ENCODE measurements at regions not wholly inside any gene's neighbourhood (a gene's known extent, or its start where the extent isn't known, plus 50 kb on each side); places are given as distances from the start of the nearest gene placed in this dataset.

DNA sequence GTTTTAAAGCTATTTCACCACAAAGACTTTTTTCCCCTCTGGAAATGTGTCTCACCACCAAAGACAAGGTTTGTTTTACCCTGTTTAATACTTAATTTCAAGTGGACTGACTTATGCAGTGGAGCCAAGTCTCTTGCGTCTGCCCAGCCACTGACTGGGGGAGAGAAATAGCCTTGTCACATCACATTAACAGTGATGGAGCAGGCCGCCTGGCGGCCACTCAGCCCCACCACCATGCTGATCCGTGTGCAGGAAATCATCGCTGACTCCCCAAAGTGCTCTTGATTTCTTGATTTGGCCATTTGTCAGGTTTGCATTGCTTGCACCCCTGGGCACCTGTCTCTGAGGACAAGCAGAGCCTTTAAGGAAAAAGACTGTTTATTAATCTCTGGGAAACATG, 334.1 kb downstream of the GLRX3 start:
- DNase-seq = no peak

DNA sequence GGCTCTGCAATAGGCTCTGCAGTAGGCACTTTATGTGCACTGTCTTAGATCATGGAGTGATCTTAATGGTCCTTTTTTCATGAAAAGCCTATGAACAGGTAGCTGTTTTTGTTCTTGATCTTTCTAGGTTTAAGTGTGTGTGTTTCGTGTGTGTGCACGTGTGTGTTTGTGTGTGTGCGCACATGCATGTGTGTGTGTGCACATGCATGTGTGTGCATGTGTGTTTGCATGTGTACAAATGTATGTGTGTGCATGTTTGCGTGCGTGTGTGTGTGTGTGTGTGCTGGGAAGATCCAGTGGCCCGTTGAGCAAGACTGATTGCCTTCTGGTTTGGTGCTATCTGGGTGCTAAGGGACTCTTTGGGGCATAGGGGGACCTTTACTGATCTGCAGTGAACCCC, 334.8 kb downstream of the GLRX3 start:
- DNase-seq = no peak

- DNase-seq = no peak
Measured at GRCh38 chr10:130471486-130471885, 335.3 kb downstream of the GLRX3 start.

- DNase-seq = no peak
Measured at GRCh38 chr10:130472236-130472635, 336.0 kb downstream of the GLRX3 start.

- no peak for DNase-seq
Measured at GRCh38 chr10:130474591-130474990, 338.4 kb downstream of the GLRX3 start.

- DNase-seq = no peak
Measured at GRCh38 chr10:130477360-130477759, 341.2 kb downstream of the GLRX3 start.

GRCh38 chr10:130479146-130479545, 343.0 kb downstream of the GLRX3 start:
- no peak for DNase-seq

- no peak for DNase-seq
Measured at GRCh38 chr10:130479926-130480325, 343.7 kb downstream of the GLRX3 start.

DNA sequence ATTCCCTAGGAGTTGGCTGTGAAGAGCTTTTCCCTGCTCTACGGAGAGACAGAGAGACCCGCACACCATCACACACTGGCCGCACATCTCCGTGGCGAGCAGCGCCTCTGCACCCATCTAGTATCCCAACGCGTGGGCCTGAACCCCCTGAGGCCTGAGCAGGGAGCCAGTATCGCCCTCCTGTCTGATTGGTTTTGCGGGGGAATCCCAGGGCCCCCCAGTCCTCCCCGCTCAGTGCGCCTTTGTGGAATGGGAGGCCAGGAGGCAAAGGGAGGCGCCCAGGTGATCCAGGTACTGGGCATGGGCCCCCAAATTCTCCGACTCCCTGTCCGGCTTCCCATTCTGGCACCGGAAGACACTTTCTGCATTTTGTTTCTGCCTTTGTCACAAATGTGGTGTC, 344.3 kb downstream of the GLRX3 start:
- DNase-seq = no peak

- no peak for DNase-seq
Measured at GRCh38 chr10:130481076-130481930, 345.1 kb downstream of the GLRX3 start.

DNA sequence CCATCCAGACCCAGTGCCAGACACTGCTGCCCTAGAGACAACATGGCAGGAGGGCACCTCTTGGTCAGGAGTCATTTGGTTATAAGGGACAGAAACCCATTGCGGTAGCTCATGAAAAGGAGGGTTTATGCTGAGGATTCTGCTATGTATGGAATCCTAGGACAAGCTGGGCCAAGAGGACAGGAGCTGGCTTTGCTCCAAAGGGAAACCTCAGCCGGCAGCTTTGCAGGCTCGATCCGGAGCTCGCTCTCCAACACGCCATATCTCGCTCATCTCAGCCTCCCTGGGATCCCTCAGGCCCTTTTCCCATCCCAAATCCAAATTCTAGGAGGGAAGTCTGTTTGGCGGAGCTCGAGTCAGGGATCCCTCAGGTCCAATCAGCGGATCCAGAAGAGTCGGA, 345.7 kb downstream of the GLRX3 start:
- DNase-seq = no peak

- no peak for DNase-seq
Measured at GRCh38 chr10:130483691-130484467, 347.7 kb downstream of the GLRX3 start.

- no peak for DNase-seq
Measured at GRCh38 chr10:130484468-130485180, 348.4 kb downstream of the GLRX3 start.

DNA sequence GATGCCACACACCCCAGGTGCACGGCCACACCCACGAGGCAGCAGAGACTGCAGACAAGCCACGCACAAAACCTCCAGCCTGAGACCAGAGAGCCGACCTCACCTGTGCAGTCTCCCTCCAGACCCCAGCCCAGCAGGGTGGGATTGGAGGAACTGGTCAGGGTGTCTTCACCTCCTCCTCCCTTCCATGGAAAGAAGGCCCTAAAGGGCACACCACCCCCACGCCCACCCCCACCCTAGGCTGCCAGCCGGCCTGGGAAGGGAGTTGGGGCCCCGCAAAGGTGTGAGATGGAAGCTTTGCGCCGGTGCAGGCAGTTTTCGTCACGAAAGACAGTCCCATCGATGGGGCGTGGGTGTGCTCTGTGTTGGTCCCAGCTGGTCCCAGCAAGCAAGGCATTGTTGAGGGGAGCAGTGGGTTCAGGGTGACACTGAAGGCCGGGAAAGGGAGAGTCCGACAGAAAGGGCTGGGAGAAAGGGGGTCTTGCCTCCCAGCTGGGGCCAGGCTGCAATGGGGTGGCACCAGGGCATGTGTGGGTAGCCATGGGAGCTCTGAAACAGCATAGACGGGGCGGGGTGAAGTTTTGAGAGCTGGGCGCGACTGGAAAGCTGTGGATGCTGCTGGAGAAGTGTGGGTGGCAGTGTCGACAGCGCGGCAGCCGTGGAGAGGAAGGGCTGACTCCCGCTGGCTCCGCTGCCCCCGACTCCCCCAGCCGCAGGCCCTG, 349.2 kb downstream of the GLRX3 start:
- DNase-seq = no peak

- no peak for DNase-seq
Measured at GRCh38 chr10:130485958-130486895, 350.0 kb downstream of the GLRX3 start.

GRCh38 chr10:130486906-130487305, 350.7 kb downstream of the GLRX3 start:
- DNase-seq = no peak

- DNase-seq = no peak
Measured at GRCh38 chr10:130487566-130487965, 351.4 kb downstream of the GLRX3 start.

DNA sequence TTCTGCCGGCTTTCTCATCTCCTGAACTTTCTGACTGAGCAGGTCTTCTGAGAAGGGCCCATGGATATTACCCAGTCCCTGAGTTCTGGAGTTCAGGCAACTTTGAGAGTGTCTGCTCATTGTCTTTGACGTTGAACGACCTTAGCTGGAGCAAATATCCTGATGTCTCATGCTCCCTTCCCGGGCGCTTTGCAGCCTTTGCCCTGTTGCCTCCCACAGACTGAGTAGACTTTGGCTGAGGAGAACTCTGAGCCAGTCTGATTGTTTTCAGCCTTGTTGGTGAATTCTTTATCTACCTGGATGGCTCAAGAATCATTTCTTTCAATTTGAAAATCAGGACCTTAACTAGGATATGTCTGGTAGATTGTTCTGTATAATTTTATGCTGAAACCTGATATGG, 353.7 kb downstream of the GLRX3 start:
- DNase-seq = no peak

GRCh38 chr10:130491011-130491692, 355.0 kb downstream of the GLRX3 start:
- no peak for DNase-seq

DNA sequence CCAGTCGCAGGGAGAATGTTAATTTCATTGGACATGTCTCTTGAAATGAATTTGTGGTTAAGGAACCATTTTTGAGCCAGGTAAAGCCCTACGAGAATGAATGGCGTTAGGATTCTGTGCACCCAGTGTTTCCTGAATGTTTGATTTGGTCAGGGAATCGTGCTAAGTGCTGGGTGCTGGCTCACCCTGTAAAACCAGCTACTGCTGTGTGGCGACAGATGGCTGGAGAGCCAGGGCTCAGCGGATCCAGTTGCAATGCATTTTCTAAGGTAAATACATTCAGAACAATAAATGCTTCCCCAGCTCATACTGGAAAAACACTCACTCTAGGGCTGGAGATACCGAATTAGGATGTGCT, 355.5 kb downstream of the GLRX3 start:
- no peak for DNase-seq
